22Rv1 (cell line): ENCODE measurements at regions not wholly inside any gene's neighbourhood (a gene's known extent, or its start where the extent isn't known, plus 50 kb on each side); places are given as distances from the start of the nearest gene placed in this dataset.

Experiments
- CTCF ChIP-seq: fragments of 450-650 bp; IDR thresholded peaks from 2 replicates; pipeline ENCODE4 v1.5.1; 2017; ENCODE audit warnings: mild to moderate bottlenecking
- ZFX ChIP-seq: fragments of 450-650 bp; IDR thresholded peaks from 2 replicates; pipeline ENCODE4 v1.6.1; 2017; ENCODE audit warnings: antibody characterized with exemption, borderline replicate concordance

GRCh38 chr3:5545719-5546118 lies 358.2 kb downstream of the EDEM1 start:
- TF ChIP-seq CTCF, result no peak
- no peak for TF ChIP-seq ZFX
